ENCODE measurements at regions not wholly inside any gene's neighbourhood (a gene's known extent, or its start where the extent isn't known, plus 50 kb on each side); places are given as distances from the start of the nearest gene placed in this dataset.
"Not testable (repeated sequence)": the region's sequence is repeated elsewhere in the genome, so short reads cannot be mapped to it uniquely, and the experiment has no call there.

DNA sequence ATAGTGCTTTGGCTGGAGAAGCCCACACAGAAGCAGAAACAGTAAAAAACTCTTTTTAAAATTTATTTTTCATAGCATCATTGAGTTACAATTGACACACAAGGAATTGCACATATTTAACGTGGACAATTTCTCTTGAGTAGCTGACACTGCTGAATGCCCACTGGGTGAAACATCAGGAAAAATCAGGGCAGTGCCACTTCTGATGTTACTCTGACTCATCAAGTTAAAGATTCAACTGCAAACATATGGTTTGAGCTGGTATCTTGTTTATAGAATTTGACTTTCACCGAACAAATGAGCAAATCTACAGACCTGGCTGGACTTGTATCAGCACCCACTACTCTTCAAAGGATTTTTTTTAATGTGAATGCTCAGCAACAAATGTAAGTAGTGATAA is 66.3 kb upstream of the CTSV start:
- DNase-seq (ENCODE audit: extremely low read depth in 1 of 2, low read depth in 1 of 2), result not testable (repeated sequence)

DNA sequence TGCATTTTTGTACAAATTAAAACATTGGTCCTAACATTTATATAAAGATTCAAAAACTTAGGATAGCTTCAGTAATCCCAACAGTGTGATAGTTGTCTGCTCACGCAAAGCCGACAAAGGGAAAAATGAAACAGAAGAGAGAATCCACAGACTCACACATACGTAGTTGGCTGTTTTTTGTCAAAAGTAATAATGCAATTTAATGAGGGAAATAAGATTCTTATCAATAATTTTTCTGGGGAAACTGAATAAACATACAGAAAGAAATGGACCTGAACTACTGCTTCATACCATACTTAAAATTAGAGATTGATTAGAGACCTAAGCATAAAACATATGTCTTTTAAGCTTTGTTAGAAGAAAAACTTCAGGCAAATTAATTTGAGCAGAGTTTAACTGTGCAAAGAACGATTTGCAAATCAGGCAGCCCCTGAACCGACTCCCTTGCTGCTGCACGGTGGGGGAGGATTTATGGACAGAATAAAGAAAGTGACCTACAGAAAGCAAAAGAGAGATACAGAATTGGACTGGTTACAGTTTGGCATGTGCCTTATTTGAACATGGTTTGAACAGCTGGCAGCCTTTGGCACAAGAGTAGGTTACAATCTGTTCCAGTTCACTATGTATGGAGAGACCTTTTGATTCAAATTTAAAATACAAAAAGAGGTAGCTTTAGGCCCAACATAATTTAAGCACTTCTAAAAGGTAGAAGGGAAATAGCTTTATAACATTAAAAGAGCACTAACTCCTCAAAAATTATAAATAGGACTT is 64.9 kb upstream of the CTSV start:
- DNase-seq (ENCODE audit: extremely low read depth in 1 of 2, low read depth in 1 of 2), result not testable (repeated sequence)

DNA sequence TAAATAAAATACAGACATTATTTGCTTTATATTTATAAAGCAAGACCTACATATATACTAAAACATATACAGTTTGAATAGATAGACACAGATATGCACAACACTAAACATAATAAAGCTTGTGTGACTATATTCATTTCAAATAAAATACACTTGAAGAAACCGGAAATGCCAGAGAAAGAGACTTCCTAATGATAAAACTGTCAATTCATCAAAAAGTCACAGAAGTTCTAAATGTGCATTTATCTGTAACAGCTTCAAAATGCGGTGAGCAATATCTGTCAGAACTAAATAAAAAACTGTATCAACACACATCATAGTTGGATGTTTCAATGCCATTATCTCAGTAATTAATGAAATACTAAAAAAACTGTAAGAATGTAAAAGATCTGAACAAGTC is 60.6 kb upstream of the CTSV start:
- DNase-seq (ENCODE audit: extremely low read depth in 1 of 2, low read depth in 1 of 2), result not testable (repeated sequence)

DNA sequence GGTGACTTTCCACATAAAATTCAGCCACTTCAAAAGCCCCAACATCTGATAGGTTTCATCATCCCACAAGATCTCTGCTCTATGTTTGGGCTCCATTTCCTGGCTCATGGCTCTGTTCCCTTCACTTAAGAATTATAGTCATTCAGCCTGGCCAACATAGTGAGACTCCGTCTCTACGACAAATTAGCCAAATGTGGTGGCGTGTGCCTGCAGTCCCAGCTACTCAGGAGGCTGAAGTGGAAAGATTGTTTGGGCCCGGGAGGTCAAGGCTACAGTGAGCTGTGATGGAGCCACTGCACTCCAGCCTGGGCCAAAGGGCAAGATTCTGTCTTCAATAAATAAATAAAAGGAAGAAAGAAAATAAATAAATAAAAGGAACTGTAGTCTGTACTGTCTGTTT is 57.9 kb upstream of the CTSV start:
- no peak for DNase-seq (ENCODE audit: extremely low read depth in 1 of 2, low read depth in 1 of 2)

DNA sequence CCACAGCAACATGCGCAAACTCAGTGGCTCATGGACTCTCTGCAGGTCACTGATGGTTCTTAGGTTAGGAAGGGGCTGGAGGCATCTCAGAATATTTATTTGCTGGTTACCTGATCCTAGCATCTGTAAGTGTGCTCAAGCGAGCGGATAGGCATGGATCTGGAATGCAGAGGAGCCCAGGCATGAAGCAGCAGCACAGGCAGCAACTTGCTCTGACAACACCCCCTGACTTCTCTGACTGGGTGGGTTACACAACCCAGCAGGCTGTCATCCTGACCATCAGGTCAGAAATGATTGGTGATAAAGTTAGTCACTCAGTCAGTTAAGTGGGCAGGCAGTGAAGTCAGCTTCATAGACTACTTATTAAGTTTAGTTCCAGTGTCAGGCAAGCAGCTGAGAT is 50.4 kb upstream of the CTSV start:
- not testable (repeated sequence) for DNase-seq (ENCODE audit: extremely low read depth in 1 of 2, low read depth in 1 of 2)
